Panc1 (cell line): ENCODE measurements at regions not wholly inside any gene's neighbourhood (a gene's known extent, or its start where the extent isn't known, plus 50 kb on each side); places are given as distances from the start of the nearest gene placed in this dataset.

Source experiments
- CTCF ChIP-seq: fragments of 450-650 bp; IDR thresholded peaks from 2 replicates; pipeline ENCODE4 v1.5.1; 2017; ENCODE audit warnings: mild to moderate bottlenecking
- POLR2AphosphoS5 ChIP-seq: IDR thresholded peaks from 2 replicates; pipeline ENCODE4 v1.6.1; 2012; ENCODE audit warnings: mild to moderate bottlenecking, low read depth, low read length, moderate library complexity
- REST ChIP-seq, 2 experiments: IDR thresholded peaks; 2 replicates each; pipeline ENCODE4 v1.6.1; 2011 to 2012; ENCODE audit warnings: low read depth in 2 of 2, control low read depth in 1 of 2, low read length in 1 of 2, mild to moderate bottlenecking in 1 of 2, moderate library complexity in 1 of 2; ENCODE audit not compliant: insufficient read depth in 1 of 2
- SIN3A ChIP-seq: IDR thresholded peaks from 2 replicates; pipeline ENCODE4 v1.6.1; 2012; ENCODE audit warnings: low read depth, mild to moderate bottlenecking, low read length, moderate library complexity, borderline replicate concordance; ENCODE audit not compliant: insufficient read depth
- TCF7L2 ChIP-seq: IDR thresholded peaks from 2 replicates; pipeline ENCODE4 v1.6.1; 2011; ENCODE audit warnings: mild to moderate bottlenecking, low read depth, low read length, inconsistent platforms

GRCh38 chr5:28862137-28862859, 1823.9 kb upstream of the CDH9 start:
- TF ChIP-seq CTCF, result no peak
- TF ChIP-seq POLR2AphosphoS5, result no peak
- no peak for TF ChIP-seq SIN3A
- no peak for TF ChIP-seq TCF7L2
- TF ChIP-seq REST (IDR thresholded peaks at IDR 0.05; ENCODE audit: insufficient read depth in 1 of 2, low read depth in 2 of 2, low read length in 1 of 2), result no peak
